Fibroblast of lung (primary cell): ENCODE measurements at regions not wholly inside any gene's neighbourhood (a gene's known extent, or its start where the extent isn't known, plus 50 kb on each side); places are given as distances from the start of the nearest gene placed in this dataset.

ENCODE experiments used
- DNase-seq, 2 donors: peaks; one replicate each; pipeline versions ENCODE4 v3.0.0 to v3.0.0-alpha.2; 2010; ENCODE audit warnings: low read depth in 2 of 2
- H2AFZ ChIP-seq: 2 replicates; pipeline ENCODE4 v1.5.1; 2012; ENCODE audit warnings: low read length, control low read depth, inconsistent platforms
- H3K27ac ChIP-seq: 2 replicates; pipeline ENCODE4 v1.5.1; 2011; ENCODE audit warnings: low read length, control low read depth; ENCODE audit not compliant: insufficient read depth
- H3K27me3 ChIP-seq: 2 replicates; pipeline ENCODE4 v1.5.1; 2011; ENCODE audit warnings: mild to moderate bottlenecking, low read length; ENCODE audit not compliant: control insufficient read depth, insufficient read depth
- H3K36me3 ChIP-seq: 2 replicates; pipeline ENCODE4 v1.5.1; 2011; ENCODE audit warnings: low read length; ENCODE audit not compliant: control insufficient read depth, insufficient read depth
- H3K4me1 ChIP-seq: 2 replicates; pipeline ENCODE4 v1.5.1; 2011; ENCODE audit warnings: low read length; ENCODE audit not compliant: control insufficient read depth, insufficient read depth; ENCODE audit errors: extremely low read depth
- H3K4me2 ChIP-seq: 2 replicates; pipeline ENCODE4 v1.5.1; 2011; ENCODE audit warnings: low read length, control low read depth; ENCODE audit not compliant: insufficient read depth; ENCODE audit errors: extremely low read depth
- H3K4me3 ChIP-seq, 4 experiments: fragments of 200-600 bp in 1 of 4; sonication (generic) in 1 of 4; replicated peaks in 1 of 4; 2 replicates each; pipeline ENCODE4 v1.5.1; 2011 to 2016; ENCODE audit warnings: low read length in 4 of 4, low read depth in 3 of 4, mild to moderate bottlenecking in 3 of 4, control low read depth in 2 of 4, inconsistent platforms in 1 of 4, mixed read lengths in 1 of 4; ENCODE audit not compliant: insufficient read depth in 1 of 4; ENCODE audit errors: control extremely low read depth in 1 of 4
- H3K79me2 ChIP-seq: 2 replicates; pipeline ENCODE4 v1.5.1; 2012; ENCODE audit warnings: mild to moderate bottlenecking, low read length, inconsistent platforms; ENCODE audit not compliant: control insufficient read depth, insufficient read depth
- H3K9ac ChIP-seq: 2 replicates; pipeline ENCODE4 v1.5.1; 2011; ENCODE audit warnings: mild to moderate bottlenecking, low read length, control low read depth; ENCODE audit not compliant: insufficient read depth
- H3K9me3 ChIP-seq: 2 replicates; pipeline ENCODE4 v1.5.1; 2012; ENCODE audit warnings: low read depth, low read length; ENCODE audit not compliant: control insufficient read depth, insufficient read depth
- H4K20me1 ChIP-seq: 2 replicates; pipeline ENCODE4 v1.5.1; 2011; ENCODE audit warnings: low read length; ENCODE audit not compliant: control insufficient read depth, insufficient read depth; ENCODE audit errors: extremely low read depth
- EZH2 ChIP-seq: IDR thresholded peaks from 2 replicates; pipeline ENCODE4 v1.5.1; 2012; ENCODE audit warnings: low read length, control low read depth, mild to moderate bottlenecking; ENCODE audit errors: missing control alignments
- TF ChIP-seq, protein P1 (sequence below), 2 donors: IDR thresholded peaks in 1 of 2; conservative IDR thresholded peaks in 1 of 2; 1 replicate in 1 of 2; 2 replicates in 1 of 2; pipeline ENCODE4 v1.5.1; 2011 to 2012; ENCODE audit warnings: low read length in 2 of 2, control low read depth in 1 of 2, inconsistent platforms in 1 of 2, low read depth in 1 of 2, mild to moderate bottlenecking in 1 of 2

GRCh38 chr1:50329332-50329932 is 93.8 kb downstream of the DMRTA2 start:
- Histone ChIP-seq H3K36me3 (no peaks in the 10 kb centered on the region), H3K4me1 (peaks cover 4% of the 10 kb centered on the region), H3K27me3 (no peaks in the 10 kb centered on the region), H3K9ac (no peak overlapping the region), H3K79me2 (no peaks in the 10 kb centered on the region), H4K20me1 (no peaks in the 10 kb centered on the region), H3K4me3 (no peak overlapping the region), H2AFZ (no peak overlapping the region), H3K4me2 (no peak overlapping the region), H3K9me3 (no peaks in the 10 kb centered on the region), H3K27ac (no peak overlapping the region)
- TF ChIP-seq, protein P1, sequence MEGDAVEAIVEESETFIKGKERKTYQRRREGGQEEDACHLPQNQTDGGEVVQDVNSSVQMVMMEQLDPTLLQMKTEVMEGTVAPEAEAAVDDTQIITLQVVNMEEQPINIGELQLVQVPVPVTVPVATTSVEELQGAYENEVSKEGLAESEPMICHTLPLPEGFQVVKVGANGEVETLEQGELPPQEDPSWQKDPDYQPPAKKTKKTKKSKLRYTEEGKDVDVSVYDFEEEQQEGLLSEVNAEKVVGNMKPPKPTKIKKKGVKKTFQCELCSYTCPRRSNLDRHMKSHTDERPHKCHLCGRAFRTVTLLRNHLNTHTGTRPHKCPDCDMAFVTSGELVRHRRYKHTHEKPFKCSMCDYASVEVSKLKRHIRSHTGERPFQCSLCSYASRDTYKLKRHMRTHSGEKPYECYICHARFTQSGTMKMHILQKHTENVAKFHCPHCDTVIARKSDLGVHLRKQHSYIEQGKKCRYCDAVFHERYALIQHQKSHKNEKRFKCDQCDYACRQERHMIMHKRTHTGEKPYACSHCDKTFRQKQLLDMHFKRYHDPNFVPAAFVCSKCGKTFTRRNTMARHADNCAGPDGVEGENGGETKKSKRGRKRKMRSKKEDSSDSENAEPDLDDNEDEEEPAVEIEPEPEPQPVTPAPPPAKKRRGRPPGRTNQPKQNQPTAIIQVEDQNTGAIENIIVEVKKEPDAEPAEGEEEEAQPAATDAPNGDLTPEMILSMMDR (conservative IDR thresholded peaks at IDR 0.05 in 1 of 2, IDR thresholded peaks at IDR 0.05 in 1 of 2; ENCODE audit: low read depth in 1 of 2, low read length in 2 of 2), result no peak
- TF ChIP-seq EZH2, result no peak
- no peak for DNase-seq

- Histone ChIP-seq H3K4me3 (no peak overlapping the region), H4K20me1 (no peaks in the 10 kb centered on the region), H3K4me2 (no peak overlapping the region), H3K79me2 (no peaks in the 10 kb centered on the region), H3K27ac (no peak overlapping the region), H3K27me3 (no peaks in the 10 kb centered on the region), H3K9me3 (no peaks in the 10 kb centered on the region), H3K9ac (no peak overlapping the region), H2AFZ (no peak overlapping the region), H3K4me1 (peaks cover 4% of the 10 kb centered on the region), H3K36me3 (no peaks in the 10 kb centered on the region)
- TF ChIP-seq, protein P1 (conservative IDR thresholded peaks at IDR 0.05 in 1 of 2, IDR thresholded peaks at IDR 0.05 in 1 of 2; ENCODE audit: low read depth in 1 of 2, low read length in 2 of 2), result no peak
- TF ChIP-seq EZH2, result no peak
- DNase-seq, result no peak
Measured at GRCh38 chr1:50328552-50328951, 94.7 kb downstream of the DMRTA2 start.

DNA sequence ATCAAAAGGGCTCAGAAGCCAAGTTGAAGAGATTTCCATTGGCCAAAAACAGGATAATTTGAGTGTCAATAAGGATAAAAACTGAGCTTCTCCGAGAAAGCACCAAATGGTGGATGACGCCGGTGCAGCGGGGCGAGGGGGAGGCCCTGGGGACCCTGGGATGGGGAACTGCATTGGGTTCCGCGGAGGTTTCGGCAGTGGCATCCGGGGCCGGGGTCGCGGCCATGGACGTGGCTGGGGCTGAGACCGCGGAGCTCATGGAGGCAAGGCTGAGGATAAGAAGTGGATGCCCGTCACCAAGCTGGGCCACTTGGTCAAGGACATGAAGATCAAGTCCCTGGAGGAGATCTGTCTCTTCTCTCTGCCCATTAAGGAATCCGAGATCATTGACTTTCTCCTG is 97.2 kb downstream of the DMRTA2 start:
- Histone ChIP-seq H3K4me3 (no peak overlapping the region), H2AFZ (no peak overlapping the region), H3K4me1 (no peaks in the 10 kb centered on the region), H3K79me2 (no peaks in the 10 kb centered on the region), H3K27me3 (no peaks in the 10 kb centered on the region), H3K4me2 (no peak overlapping the region), H3K27ac (no peak overlapping the region), H3K36me3 (no peaks in the 10 kb centered on the region), H3K9ac (no peak overlapping the region), H4K20me1 (no peaks in the 10 kb centered on the region), H3K9me3 (no peaks in the 10 kb centered on the region)
- no peak for DNase-seq
- no peak for TF ChIP-seq EZH2
- TF ChIP-seq, protein P1 (conservative IDR thresholded peaks at IDR 0.05 in 1 of 2, IDR thresholded peaks at IDR 0.05 in 1 of 2; ENCODE audit: low read depth in 1 of 2, low read length in 2 of 2), result no peak
